Upper lobe of left lung (tissue), 4 donors: ENCODE measurements at regions not wholly inside any gene's neighbourhood (a gene's known extent, or its start where the extent isn't known, plus 50 kb on each side); places are given as distances from the start of the nearest gene placed in this dataset.

Source experiments
- POLR2AphosphoS5 ChIP-seq, 2 donors: sonication (generic); formaldehyde crosslinking; IDR thresholded peaks; one replicate each; pipeline ENCODE4 v1.5.1; 2017; ENCODE audit warnings: antibody characterized with exemption in 2 of 2
- TF ChIP-seq, protein P1 (sequence below), 6 experiments: fragments of 450-650 bp in 4 of 6; fragments of 200-600 bp in 2 of 6; sonication (generic) in 2 of 6; IDR thresholded peaks; one replicate each; pipeline ENCODE4 v1.5.1; 2016 to 2019; ENCODE audit warnings: antibody characterized with exemption in 6 of 6

DNA sequence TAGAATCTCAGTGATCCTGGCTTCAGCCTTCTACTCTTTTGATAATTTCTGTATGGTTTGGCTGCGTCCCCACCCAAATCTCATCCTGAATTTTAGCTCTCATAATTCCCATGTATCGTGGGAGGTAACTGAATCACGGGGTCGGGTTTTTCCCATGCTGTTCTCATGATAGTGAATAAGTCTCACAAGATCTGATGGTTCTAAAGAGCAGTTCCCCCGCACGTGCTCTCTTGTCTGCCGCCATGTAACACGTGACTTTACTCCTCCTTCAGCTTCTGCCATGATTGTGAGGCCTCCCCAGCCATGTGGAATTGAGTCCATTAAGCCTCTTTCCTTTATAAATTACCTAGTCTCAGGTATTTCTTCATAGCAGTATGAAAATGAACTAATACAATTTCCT is 507.2 kb downstream of the CDH26 start:
- no peak for TF ChIP-seq POLR2AphosphoS5 (IDR thresholded peaks at IDR 0.05)
- TF ChIP-seq, protein P1, sequence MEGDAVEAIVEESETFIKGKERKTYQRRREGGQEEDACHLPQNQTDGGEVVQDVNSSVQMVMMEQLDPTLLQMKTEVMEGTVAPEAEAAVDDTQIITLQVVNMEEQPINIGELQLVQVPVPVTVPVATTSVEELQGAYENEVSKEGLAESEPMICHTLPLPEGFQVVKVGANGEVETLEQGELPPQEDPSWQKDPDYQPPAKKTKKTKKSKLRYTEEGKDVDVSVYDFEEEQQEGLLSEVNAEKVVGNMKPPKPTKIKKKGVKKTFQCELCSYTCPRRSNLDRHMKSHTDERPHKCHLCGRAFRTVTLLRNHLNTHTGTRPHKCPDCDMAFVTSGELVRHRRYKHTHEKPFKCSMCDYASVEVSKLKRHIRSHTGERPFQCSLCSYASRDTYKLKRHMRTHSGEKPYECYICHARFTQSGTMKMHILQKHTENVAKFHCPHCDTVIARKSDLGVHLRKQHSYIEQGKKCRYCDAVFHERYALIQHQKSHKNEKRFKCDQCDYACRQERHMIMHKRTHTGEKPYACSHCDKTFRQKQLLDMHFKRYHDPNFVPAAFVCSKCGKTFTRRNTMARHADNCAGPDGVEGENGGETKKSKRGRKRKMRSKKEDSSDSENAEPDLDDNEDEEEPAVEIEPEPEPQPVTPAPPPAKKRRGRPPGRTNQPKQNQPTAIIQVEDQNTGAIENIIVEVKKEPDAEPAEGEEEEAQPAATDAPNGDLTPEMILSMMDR (IDR thresholded peaks at IDR 0.05) = no peak
